ENCODE measurements at regions not wholly inside any gene's neighbourhood (a gene's known extent, or its start where the extent isn't known, plus 50 kb on each side); places are given as distances from the start of the nearest gene placed in this dataset.

- no peak for TF ChIP-seq CTCF (conservative IDR thresholded peaks at IDR 0.05 in 1 of 2, IDR thresholded peaks at IDR 0.05 in 1 of 2; ENCODE audit: low read depth in 1 of 2, low read length in 2 of 2)
- no peak for TF ChIP-seq EZH2 (IDR thresholded peaks at IDR 0.05; ENCODE audit: low read length, missing control alignments)
Measured at GRCh38 chr10:108072466-108072865, 908.0 kb upstream of the SORCS1 start.

Measured in fibroblast of lung (primary cell).